ENCODE measurements at regions not wholly inside any gene's neighbourhood (a gene's known extent, or its start where the extent isn't known, plus 50 kb on each side); places are given as distances from the start of the nearest gene placed in this dataset.
"Not testable (repeated sequence)": the region's sequence is repeated elsewhere in the genome, so short reads cannot be mapped to it uniquely, and the experiment has no call there.

DNA sequence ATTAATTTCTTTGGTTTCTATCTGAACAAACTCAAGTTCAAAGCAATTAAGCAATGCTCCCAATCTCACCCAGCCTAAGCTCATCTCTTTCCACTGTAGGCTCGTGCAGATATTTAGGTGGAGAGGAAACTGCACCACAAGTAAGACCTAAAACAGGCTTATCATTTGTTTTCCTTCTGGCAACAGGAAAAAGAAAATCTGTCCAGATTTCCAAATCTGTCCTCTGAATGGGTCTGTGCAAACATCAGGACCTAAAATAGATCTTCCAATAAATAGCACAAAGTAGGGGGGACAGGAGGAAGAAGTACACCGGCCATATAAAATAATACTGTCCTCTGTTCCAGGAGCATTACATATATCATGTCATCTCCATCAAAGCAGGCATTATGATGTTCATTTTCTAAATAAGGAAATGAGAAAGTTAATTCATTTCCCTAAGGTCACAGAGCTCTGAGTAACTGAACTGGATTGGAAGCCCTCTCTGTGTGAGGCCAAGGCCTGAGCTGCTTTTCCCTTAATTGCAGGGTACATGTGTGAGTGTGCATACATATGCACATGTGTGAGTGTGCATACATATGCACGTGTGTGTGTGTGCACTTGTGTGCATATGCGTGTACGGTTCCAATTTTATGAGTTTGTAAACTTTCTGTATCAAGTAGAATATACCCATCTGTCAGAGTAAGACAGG, 92.8 kb upstream of the PARD3 start:
- intact Hi-C loops (cut with DNase I), result no loop called here
- no peaks in the 10 kb centered on the region for H3K9me3 ChIP-seq (ENCODE audit: control insufficient read depth, low read length)
- DNase-seq (no peak), ATAC-seq (no peak)
- H3K4me3 ChIP-seq (ENCODE audit: low read length), result no peak overlapping the region
- WGBS, result 64% methylated on average over 5 of the region's 5 CpGs
- no peaks in the 10 kb centered on the region for H3K4me1 ChIP-seq (ENCODE audit: control insufficient read depth, insufficient read depth, low read length)
- H3K27ac ChIP-seq (ENCODE audit: low read length), result no peak overlapping the region
- H3K27me3 ChIP-seq (ENCODE audit: control insufficient read depth, insufficient read depth), result no peaks in the 10 kb centered on the region

DNA sequence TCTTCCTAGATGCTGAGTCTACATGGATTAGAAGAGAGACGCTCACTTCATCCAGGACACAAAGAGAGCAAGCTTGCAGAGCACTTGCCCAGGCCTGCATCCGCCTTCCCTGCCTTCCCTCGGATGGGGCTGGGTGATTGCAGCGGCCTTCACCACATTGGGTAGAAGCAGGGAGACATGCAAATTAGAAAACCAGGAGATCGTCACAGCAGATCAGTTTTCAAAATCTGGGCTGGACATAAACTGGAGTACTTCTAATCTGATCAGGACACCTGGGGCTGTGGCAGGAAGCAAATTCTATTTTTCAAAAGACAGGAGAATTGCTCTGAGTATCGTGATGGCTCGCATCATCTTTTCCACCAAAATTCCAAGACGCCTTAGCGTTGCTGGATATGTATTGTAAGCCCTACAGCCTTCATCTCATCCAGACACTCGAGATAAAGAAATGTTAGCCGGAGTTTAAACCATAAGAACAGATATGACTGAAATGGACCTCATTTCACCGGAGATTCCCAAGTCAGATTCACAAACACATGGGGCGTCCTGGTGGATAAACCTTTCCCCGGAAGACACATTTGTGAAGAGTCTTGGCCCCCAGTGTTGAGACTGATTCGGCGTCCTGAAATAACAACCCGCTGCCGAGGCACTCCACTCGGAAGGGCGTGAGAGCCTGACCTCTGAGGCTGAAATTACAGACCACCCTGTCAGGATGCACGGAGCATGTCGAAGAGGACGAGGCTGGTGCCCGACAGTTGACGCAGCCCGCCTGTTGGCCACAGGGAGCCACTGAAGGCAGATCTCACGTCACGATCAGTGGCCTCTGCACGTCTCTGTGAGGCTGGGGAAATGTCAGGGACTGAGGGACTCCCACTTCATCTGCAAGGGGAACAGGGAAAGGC, 91.2 kb upstream of the PARD3 start:
- Histone ChIP-seq H3K27ac (ENCODE audit: low read length) (no peak overlapping the region), H3K27me3 (ENCODE audit: control insufficient read depth, insufficient read depth) (no peaks in the 10 kb centered on the region), H3K4me1 (ENCODE audit: control insufficient read depth, insufficient read depth, low read length) (no peaks in the 10 kb centered on the region), H3K9me3 (ENCODE audit: control insufficient read depth, low read length) (no peaks in the 10 kb centered on the region), H3K4me3 (ENCODE audit: low read length) (no peak overlapping the region)
- ATAC-seq (no peak), DNase-seq (no peak)
- WGBS, result 64% methylated on average over 29 of the region's 29 CpGs
- intact Hi-C loops (cut with DNase I), result no loop called here

DNA sequence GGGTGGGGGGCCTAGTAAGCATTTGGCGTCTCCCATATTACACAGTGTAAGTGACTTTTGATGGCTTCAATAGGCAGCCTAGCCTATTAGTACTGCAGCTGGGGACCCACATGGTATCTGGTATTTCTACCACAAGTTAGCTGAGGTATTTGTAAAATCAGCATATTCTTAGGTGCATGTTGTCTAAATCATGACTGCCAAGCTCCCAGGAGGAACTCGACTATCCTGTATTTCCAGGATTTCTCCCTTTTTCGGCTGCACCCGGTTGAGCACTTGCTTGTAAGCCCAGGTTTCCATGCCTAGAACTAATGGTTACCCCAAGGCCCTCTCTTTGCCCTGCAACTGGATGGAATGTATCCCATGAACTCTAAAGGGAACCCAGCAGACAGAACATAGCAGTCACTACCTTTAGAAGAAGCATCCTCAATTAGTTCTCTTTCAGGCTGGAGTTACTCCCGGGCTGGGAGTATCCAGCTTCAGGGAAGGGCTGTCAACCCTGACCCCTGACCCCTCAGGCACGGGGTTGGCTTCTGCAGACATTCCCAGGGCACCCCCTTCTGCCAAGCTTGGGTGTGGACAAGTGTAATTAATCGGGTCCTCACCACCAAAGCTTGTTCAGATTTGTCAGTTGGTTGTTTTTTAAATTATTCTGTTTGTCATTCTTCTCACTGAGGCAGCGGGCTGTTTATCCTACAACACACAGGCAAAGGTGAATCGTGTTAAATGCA, 90.3 kb upstream of the PARD3 start:
- DNase-seq, result no peak
- Histone ChIP-seq H3K9me3 (ENCODE audit: control insufficient read depth, low read length) (no peaks in the 10 kb centered on the region), H3K4me3 (ENCODE audit: low read length) (no peak overlapping the region), H3K27me3 (ENCODE audit: control insufficient read depth, insufficient read depth) (no peaks in the 10 kb centered on the region), H3K4me1 (ENCODE audit: control insufficient read depth, insufficient read depth, low read length) (no peaks in the 10 kb centered on the region), H3K27ac (ENCODE audit: low read length) (no peak overlapping the region)
- 83% methylated on average over 9 of the region's 9 CpGs for WGBS
- ATAC-seq, result no peak
- intact Hi-C loops (cut with DNase I), result no loop called here

DNA sequence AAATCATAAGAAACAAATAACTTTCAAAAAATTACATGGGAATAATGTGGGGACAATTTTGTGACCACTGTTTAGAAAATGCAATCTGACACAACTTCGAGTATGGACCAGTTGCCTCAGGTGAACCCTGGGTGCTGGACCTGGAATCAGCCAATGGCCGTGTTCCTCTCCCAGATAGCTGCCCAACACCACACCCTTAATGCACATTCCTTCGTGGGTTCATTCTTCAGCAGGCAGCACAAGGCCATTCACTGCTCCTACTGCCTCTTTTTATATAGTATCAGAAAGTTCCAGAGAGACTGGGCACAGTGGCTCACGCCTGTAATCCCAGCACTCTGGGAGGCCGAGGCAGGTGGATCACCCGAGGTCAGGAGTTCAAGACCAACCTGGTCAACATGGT, 89.1 kb upstream of the PARD3 start:
- intact Hi-C loops (cut with DNase I), result no loop called here
- Histone ChIP-seq H3K9me3 (ENCODE audit: control insufficient read depth, low read length) (no peaks in the 10 kb centered on the region), H3K27me3 (ENCODE audit: control insufficient read depth, insufficient read depth) (no peaks in the 10 kb centered on the region), H3K4me1 (ENCODE audit: control insufficient read depth, insufficient read depth, low read length) (no peaks in the 10 kb centered on the region), H3K4me3 (ENCODE audit: low read length) (no peak overlapping the region), H3K27ac (ENCODE audit: low read length) (no peak overlapping the region)
- 93% methylated on average over 6 of the region's 6 CpGs for WGBS
- DNase-seq (no peak), ATAC-seq (no peak)

DNA sequence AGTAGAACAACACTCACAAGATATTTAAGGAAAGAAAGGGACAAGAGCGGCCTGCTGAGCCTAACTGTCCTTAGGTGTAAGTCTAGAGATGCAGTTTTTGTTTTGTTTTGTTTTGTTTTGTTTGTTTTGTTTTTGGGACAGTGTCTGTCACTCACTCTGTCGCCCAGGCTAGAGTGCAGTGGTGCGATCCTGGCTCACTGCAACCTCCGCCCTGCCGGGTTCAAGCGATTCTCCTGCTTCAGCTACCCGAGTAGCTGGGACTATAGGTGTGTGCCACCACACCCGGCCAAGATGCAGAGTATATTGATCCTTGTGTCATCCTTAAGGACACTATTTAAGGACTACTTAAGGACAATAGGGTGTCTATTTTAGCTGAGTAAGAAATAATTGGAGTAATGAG, 84.1 kb upstream of the PARD3 start:
- no peak for ATAC-seq

DNA sequence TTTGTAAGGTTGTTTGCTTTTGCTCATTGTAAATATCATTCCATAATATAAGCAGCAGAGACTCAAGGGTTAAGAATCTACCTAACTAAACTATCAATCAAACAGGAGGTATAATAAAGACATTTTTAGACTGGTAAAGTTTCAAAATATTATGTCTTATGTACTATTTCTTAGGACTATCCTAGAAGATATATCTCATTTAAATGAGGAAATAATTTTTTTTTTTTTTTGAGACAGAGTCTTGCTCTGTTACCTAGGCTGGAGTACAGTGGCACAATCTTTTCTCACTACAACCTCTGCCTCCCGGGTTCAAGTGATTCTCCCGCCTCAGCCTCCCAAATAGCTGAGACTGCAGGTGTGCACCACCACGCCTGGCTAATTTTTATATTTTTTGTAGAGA, 80.9 kb upstream of the PARD3 start:
- 93% methylated on average over 3 of the region's 3 CpGs for WGBS
- DNase-seq (no peak), ATAC-seq (no peak)
- no peak overlapping the region for H3K27ac ChIP-seq (ENCODE audit: low read length)
- H3K4me3 ChIP-seq (ENCODE audit: low read length), result no peak overlapping the region
- H3K9me3 ChIP-seq (ENCODE audit: control insufficient read depth, low read length), result no peaks in the 10 kb centered on the region
- H3K27me3 ChIP-seq (ENCODE audit: control insufficient read depth, insufficient read depth), result no peaks in the 10 kb centered on the region
- H3K4me1 ChIP-seq (ENCODE audit: control insufficient read depth, insufficient read depth, low read length), result no peaks in the 10 kb centered on the region
- intact Hi-C loops (cut with DNase I), result no loop called here

More for the DNA sequence above, 84.1 kb upstream of the PARD3 start:
- WGBS, result 92% methylated on average over 8 of the region's 8 CpGs
- intact Hi-C loops (cut with DNase I), result no loop called here
- Histone ChIP-seq H3K27me3 (ENCODE audit: control insufficient read depth, insufficient read depth) (no peaks in the 10 kb centered on the region), H3K4me3 (ENCODE audit: low read length) (no peak overlapping the region), H3K27ac (ENCODE audit: low read length) (no peak overlapping the region), H3K4me1 (ENCODE audit: control insufficient read depth, insufficient read depth, low read length) (no peaks in the 10 kb centered on the region), H3K9me3 (ENCODE audit: control insufficient read depth, low read length) (no peaks in the 10 kb centered on the region)
- DNase-seq, result no peak

DNA sequence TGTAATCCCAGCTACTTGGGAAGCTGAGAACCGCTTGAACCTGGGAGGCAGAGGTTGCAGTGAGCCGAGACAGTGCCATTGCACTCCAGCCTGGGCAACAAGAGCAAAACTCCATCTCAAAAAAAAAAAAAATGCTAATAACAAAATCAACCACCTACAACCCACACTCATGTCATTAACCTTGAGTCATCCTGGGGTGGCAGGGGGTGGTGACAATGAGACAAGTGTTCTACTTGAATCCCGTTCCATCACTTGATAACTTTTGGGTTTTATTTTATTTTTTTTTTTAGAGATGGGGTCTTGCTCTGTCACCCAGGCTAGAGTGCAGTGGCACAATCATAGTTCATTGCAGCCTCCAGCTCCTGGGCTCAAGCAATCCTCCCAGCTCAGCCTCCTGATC, 80.0 kb upstream of the PARD3 start:
- H3K27ac ChIP-seq (ENCODE audit: low read length); H3K27me3 ChIP-seq (ENCODE audit: control insufficient read depth, insufficient read depth); H3K4me3 ChIP-seq (ENCODE audit: low read length); H3K4me1 ChIP-seq (ENCODE audit: control insufficient read depth, insufficient read depth, low read length); DNase-seq; ATAC-seq; intact Hi-C loops (cut with DNase I); H3K9me3 ChIP-seq (ENCODE audit: control insufficient read depth, low read length): not testable (repeated sequence)
- 93% methylated on average over 3 of the region's 3 CpGs for WGBS

- H3K4me3 ChIP-seq (ENCODE audit: low read length); ATAC-seq; DNase-seq; H3K27me3 ChIP-seq (ENCODE audit: control insufficient read depth, insufficient read depth); intact Hi-C loops (cut with DNase I); H3K4me1 ChIP-seq (ENCODE audit: control insufficient read depth, insufficient read depth, low read length); H3K27ac ChIP-seq (ENCODE audit: low read length); H3K9me3 ChIP-seq (ENCODE audit: control insufficient read depth, low read length): not testable (repeated sequence)
- 93% methylated on average over 6 of the region's 6 CpGs for WGBS
Observed at GRCh38 chr10:34892521-34892920, 77.4 kb upstream of the PARD3 start.

DNA sequence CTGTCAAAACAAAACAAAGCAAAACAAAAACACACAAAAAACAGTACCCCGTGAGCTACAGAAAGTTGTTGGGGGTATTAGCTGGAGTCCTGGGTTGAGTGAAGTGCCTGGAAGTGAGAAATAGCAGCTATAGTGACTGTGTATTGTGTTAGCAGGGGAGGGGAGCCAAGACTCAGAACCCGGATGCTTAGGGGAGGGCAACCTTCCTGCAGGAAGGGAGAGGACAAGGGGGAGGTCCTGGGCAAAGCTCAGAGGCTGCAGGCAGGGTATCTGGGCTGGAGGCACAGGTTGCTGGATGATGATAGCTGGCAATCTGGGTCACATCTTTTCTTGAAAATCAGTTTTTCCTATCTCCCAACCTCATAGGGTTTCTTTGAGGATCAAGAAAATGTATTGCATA, 75.8 kb upstream of the PARD3 start:
- DNase-seq (no peak), ATAC-seq (peak in 1 of 2 donors; percentile 72)
- Histone ChIP-seq H3K4me3 (ENCODE audit: low read length) (no peak overlapping the region), H3K27me3 (ENCODE audit: control insufficient read depth, insufficient read depth) (no peaks in the 10 kb centered on the region), H3K27ac (ENCODE audit: low read length) (no peak overlapping the region), H3K9me3 (ENCODE audit: control insufficient read depth, low read length) (no peaks in the 10 kb centered on the region), H3K4me1 (ENCODE audit: control insufficient read depth, insufficient read depth, low read length) (no peaks in the 10 kb centered on the region)
- intact Hi-C loops (cut with DNase I), result no loop called here
- WGBS, result 29% methylated on average over 2 of the region's 2 CpGs

DNA sequence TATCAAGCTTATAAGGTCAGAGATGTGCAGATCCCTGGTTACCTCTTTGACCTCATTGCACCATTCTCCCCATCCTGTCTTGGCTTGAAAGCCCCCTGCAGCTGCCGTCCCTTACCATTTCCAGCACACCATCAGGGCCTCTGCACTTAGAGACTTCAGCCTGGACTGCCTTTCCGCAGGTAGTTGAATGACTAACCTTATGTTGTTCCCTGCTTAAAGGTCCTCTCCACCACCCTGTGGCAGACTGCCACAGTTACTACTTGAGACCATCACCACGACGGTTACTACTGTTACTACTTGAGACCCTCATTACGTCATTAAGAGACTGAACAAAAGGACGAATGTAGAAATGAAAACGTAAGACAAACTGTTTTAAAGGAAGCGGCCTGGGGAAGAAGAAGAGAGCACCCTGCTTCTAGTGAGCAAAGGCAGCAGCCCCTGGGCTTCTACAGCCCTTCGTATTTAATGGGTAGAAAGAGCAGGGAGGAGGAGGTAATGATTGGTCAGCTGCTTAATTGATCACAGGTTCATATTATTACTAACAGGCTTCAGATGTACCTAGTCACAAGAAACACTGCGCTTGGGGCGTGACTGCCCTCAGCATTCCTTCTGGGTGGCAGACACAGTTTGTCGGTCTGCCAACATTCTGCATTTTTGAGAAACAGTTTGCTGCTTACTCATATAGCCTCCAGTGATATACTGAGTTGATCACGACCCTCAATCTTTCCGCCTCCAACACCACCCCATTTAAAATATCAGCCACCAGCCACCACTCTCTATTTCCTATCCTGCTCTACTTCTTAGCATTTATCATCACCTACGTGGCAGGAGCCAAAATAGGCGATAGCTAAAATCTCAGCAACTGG, 74.1 kb upstream of the PARD3 start:
- H3K4me3 ChIP-seq (ENCODE audit: low read length), result no peak overlapping the region
- WGBS, result 86% methylated on average over 16 of the region's 16 CpGs
- no peaks in the 10 kb centered on the region for H3K9me3 ChIP-seq (ENCODE audit: control insufficient read depth, low read length)
- ATAC-seq, result no peak
- no peak overlapping the region for H3K27ac ChIP-seq (ENCODE audit: low read length)
- intact Hi-C loops (cut with DNase I), result no loop called here
- no peak for DNase-seq
- H3K4me1 ChIP-seq (ENCODE audit: control insufficient read depth, insufficient read depth, low read length), result no peaks in the 10 kb centered on the region
- H3K27me3 ChIP-seq (ENCODE audit: control insufficient read depth, insufficient read depth), result no peaks in the 10 kb centered on the region
